NCI-H69 (cell line): ENCODE measurements at regions not wholly inside any gene's neighbourhood (a gene's known extent, or its start where the extent isn't known, plus 50 kb on each side); places are given as distances from the start of the nearest gene placed in this dataset.
"Not testable (repeated sequence)": the region's sequence is repeated elsewhere in the genome, so short reads cannot be mapped to it uniquely, and the experiment has no call there.

Experiments used
- DNase-seq: peaks from one replicate; lab custom pipeline; 2025; lab: John Stamatoyannopoulos, UW

DNA sequence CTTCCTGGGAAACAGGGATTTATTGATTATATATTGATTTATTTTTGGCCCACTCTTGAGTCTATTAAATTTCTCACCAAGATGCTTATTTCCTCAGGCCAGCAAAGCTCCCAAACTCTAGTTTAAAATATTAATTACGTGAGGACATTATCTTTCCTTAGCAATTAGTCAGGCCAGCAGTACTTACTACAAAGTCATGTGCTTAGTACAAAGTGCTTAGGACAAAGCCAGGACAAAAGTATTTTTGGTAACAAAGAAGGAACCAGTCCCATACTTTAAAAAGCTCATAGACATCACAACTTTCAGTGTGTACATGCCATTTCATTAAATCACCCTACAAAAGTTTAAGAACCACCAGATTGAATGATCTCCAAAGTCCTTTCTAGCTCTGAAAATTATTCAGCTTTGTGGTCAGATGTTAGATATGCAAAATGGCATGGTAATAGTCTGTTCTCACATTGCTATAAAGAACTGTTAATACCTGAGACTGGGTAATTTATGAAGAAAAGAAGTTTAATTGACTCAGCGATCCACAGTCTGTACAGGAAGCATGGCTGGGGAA is 94.7 kb upstream of the PWP1 start:
- DNase-seq: no peak

DNA sequence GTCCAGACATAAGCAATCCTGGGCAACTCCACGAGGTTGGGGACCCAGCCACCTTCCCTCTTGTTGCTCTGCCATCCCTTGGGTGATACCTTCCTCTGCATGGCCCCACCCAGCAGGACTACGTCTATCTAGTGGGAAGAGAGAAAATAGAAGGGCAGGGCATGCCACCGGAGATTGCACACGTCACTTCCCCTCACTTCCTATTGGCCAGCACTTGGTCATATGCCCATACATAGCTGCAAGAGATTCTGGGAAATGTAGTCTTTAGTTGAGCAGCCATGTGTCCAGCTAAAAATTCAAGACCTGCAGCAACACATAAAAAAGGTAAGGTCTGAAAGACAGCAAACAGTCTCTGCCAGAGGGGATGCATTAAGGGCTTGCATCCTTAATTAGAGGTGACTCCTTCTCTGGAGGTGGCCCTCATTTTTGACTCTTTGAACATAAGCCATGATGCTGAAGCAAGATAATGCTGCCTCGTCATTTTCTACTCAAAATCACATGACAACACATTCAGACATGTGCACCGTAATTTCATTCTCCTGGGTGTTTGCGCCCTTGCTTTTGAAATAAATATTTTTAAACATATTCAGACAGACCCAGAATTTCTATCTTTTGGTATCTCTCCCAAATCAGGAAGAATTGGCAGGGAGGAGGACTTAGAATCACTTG is 91.8 kb upstream of the PWP1 start:
- DNase-seq: no peak

DNA sequence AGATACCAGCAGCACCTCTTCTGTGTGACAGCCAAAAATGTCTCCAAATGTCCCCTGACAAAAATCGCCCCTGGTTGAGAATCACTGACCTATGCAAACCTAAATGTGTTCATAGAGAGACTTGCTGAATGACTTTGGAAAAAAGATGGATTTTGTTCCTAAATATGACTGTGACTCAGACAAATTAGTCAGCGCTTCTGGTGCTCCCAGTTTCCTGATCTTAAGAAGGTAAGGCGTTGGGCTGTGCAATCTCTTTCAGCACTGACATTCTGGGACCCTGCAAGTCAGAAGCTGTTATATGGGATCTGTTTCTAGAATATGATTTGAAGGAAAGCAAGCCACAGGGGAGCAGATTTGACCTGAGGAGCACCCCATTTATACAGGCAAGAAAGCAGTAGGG is 90.6 kb upstream of the PWP1 start:
- no peak for DNase-seq

DNA sequence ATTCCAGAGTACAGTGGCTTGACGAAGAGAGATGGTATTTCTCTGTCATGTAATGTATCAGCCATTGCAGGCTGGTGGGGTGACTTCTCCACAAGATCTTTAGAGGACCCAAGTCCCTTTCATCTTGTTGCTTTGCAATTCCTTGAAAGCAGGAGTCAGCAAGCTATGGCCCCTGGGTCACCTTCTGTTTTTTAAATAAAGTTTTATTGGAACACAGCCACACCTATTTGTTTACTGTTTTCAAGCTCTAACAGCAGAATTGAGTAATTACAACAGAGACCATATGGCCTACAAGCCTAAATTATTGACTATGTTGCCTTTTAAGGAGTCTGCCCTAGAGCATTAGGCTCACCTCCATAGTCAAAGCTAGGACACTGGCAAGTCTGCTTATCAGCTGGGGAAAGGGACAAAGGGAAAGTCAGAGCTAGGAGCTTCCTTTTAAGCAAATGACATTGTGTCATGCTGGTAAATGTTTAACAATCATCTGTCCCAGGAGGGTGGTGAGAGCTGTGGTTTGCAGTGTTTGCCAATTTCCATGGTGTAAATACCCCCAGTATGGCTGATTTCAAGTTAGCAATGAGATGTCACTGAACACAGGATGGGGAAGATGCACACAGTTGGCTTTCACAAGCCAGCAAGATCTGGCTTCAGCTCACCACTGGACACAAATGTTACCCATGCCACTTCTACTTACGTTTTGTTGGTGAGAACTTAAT is 87.7 kb upstream of the PWP1 start:
- DNase-seq: peak; percentile 36

DNA sequence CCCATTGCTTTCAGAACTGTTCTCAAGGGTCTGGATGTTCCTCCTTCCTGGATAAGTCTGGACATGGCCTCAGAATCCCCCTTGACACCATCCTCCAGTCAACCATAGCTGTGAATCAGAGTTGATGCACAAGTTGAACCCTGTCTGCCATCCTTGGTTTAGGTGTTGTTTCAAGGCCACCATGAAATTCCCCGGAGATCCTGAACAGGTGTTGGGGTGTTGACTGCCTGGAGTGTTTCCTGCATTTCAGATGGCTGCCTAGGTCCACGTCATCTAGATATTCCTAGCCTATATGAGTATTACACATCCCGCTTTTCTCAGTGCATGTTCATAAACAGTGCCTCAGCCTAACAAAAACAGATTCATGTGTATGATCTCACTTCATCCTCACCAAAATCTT is 86.7 kb upstream of the PWP1 start:
- peak; percentile 43 for DNase-seq

DNA sequence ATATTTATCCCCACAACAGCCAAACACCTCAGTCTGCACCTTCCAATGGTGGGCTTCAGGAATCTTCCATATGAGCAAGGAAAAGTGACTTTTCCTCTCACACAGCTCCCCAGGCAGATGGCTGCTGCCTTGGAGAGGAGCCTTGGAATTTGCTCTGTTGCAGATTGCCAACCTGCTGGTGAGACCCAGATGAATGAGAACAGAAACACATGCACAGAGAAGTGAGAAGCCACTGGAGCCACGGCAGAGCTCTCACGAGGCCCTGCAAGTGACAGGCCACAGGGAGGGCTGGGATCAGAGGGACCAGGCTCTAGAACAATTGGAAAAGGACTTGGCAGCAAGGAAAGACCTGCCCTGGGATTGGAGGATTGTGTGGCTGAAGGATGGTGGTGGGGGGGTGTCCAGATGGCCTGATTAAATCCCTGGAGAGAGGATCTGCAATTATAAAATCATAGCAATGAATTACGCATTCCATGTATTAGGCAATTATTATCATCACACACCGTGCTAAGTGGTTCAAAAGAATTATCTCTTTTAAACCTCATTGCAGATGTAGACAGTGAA is 84.9 kb upstream of the PWP1 start:
- DNase-seq: peak; percentile 79

DNA sequence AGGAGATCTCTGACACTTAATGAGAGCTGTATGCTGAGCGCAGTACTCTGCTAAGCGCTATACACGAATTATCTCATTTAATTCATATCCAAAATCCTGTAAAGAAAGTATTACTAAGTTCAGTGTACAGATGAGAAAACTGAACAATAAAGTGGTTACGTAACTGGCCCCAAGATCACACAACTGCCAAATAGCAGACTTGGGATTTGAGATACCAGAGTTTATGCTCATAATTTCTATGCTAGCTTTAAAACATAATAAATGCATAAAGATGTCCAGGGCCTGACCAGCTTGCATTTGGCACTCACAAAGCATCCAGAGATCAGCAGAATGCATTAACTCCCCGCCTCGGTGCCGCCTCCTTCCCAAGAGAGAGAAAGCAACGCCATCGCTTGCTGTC is 83.2 kb upstream of the PWP1 start:
- no peak for DNase-seq

DNA sequence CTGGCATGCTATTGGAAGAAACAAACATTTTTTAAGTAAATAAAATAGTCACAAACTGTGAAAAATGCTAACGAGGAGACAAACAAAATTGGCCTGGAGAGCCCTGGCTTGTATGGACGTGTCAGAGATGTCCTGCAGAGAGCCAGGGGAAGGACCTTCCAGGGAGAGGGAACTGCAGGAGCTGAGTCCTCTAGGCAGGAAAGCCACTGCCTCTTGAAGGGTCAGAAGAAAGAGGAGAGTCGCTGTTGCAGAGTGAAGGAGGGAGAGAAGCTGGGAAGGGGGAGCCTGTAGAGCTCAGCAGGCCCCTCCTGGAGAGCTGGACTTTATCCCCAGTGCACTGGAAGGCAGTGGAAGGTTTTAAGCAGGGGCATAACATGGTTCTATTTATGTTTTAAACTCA is 80.3 kb upstream of the PWP1 start:
- DNase-seq: peak; percentile 79

DNA sequence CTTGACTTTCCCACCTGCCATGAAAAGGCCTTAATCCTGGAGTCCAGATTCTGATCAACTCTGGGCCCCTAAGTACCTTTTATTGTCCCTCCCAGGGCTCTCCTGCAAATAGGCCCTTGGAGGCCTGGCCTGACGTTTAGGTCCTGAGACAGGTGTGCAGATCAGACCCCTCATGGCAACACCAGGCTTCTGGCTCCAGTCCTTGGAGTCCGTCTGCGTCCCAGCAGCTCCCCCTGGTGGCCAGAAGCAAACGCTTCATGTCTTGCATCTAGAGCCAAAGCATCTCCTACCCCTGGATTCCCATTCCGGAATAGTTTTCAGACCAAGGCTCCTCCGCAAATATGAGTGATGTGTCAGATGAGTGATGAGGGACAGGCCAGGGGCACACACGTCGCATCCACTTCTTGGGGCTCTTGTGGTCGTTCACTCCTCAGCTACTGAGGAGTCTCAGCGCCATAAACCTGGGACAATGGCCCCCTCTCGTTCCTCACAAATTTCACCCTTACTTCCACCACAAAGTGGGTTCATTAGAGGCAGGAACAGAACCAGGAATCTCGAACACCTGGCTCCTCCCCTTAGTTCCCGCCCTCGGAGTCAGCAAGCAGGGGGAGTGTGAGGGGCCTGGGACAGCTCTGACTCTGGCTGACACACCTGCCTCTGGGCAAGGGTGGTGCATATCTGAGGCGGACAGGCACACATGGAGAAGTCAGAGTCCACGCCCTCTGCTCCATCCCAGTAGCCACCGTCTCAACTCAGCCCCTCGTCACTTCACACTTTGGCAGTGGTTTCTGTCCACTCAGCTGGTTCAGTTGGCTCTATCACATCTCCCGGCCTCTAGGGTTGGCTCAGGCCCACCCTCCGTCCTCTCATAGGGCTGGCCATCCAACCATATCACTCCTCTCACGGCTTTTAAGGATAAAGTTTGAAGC is 77.9 kb upstream of the PWP1 start:
- DNase-seq: peak; percentile 92

DNA sequence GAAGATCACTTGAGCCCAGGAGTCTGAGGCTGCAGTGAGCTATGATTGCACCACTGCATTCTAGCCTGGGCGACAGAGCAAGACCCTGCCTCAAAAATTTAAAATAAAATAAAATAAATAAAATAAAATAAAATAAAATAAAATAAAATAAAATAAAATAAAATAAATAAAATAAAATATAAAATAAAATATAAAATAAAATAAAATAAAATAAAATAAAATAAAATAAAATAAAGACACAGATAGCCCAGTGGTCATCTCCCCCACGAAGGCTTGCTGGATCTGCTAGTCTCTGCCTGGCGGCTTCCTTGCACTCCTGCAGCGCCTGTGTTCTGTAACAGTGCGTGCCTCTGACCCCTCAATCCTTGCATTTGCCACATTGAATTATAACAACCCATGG is 76.8 kb upstream of the PWP1 start:
- not testable (repeated sequence) for DNase-seq

DNA sequence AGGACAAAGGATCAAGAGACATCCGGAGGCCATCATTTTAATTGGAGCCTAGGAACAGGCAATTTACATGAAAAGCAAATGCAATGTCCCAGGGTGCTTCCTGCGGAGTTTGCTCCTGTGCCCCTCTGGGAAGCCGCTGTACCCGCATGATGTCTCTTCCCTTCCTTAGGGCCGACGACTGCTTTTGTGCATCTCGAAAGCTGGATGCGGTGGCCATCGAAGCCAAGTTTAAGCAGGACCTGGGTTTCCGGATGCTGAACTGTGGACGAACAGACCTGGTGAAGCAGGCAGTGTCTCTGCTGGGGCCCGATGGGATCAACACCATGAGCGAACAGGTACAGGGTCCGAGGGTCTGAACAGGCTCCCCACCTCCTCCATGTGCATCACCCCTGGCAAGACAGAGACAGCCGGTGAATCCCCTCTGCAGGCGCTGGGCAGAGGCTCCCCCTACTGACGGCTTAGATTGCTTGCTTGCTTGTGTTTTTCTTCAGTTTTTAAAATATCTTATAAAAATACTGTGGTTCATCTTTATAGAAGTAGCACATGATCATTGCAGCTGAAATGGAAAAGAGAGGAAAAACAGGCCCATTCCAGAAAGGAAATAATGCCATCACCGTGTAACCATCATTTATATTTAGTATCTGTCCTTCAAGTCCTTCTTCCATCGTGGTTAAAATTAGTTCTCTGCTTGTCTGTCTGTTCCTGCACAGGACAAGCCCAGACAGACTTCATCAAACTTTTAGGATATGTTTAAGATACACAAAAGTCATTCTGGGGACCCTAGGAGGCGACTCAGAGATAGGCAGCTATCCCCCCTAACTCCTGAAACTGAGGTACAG is 75.4 kb upstream of the PWP1 start:
- peak; percentile 86 for DNase-seq

DNA sequence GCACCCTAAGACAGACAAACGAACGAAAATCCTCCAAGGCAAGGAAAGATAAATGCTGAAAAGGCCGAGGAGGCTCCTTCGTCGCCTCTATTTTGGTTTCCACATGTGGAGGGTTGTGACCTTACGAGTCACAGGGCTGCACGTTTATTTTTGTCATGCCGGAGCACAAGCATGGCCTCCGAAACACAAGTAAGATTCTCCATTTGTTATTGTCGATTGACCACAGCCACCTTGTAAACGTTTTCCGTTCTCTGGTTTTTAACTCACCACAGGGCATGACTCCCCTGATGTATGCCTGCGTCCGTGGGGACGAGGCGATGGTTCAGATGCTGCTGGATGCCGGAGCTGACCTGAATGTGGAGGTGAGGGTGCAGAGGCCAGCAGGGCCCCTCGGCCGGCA is 73.1 kb upstream of the PWP1 start:
- no peak for DNase-seq

DNA sequence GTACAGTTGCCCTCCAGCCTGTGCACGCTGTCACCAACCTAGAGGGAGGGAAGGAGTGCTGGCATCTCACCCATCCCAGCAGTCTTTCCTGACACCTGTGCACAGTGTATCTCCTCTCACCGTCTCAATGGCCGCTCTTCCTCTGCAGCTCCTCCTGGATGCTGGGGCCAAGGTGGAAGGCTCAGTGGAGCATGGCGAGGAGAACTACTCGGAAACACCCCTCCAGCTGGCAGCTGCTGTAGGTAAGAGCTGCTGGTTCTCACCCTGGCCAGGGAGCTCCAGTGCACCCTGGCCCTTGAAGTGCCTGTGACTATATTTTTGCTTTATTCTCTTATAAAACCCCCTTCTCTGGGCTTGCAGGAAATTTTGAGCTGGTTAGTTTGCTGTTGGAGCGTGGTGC is 68.7 kb upstream of the PWP1 start:
- DNase-seq: no peak

DNA sequence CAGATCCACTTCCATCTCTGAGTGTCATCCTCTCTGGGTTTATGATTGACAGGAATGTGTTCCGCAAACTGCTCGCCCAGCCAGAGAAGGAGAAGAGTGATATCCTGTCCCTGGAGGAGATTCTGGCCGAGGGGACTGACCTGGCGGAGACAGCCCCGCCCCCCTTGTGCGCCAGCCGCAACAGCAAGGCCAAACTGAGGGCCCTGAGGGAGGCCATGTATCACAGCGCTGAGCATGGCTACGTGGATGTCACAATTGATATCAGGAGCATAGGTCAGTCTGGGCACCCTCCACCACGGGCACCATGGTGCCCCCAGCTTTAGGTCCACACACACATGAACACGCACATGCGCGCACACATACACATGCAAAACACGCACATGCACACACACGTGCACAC is 67.5 kb upstream of the PWP1 start:
- DNase-seq: no peak

DNA sequence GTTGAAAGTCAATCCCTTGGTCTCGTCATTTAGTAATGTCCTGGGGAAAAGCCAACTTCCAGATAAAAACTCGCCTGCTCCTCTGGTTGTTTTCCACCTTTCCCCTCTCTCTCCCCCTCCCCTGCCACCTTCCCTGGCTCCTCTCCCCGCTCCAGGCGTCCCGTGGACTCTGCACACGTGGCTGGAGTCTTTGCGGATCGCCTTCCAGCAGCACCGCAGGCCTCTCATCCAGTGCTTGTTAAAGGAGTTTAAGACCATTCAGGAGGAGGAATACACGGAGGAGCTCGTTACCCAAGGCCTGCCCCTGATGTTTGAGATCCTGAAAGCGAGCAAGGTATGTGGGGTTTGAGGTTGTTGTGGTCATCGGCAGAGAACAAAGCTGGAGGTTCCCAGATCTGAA is 65.8 kb upstream of the PWP1 start:
- DNase-seq: no peak

DNA sequence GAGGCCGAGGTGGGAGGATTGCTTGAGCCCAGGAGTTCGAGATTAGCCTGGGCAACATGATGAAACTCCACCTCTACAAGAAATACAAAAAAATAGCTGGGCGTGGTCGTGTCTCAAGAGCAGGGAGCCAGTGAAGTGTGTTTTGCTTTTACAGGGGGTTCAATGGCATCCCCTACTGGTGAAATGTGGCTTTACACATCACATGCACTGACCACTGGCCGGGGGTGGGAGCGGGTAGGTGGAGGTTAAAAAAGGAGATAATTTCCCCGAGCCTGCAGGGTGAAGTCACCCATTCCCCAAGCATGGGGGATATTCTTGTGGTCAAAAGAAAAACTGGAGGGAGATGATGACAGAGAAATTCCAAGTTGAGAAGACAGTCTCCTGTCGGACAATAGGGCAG is 63.6 kb upstream of the PWP1 start:
- peak; percentile 77 for DNase-seq

DNA sequence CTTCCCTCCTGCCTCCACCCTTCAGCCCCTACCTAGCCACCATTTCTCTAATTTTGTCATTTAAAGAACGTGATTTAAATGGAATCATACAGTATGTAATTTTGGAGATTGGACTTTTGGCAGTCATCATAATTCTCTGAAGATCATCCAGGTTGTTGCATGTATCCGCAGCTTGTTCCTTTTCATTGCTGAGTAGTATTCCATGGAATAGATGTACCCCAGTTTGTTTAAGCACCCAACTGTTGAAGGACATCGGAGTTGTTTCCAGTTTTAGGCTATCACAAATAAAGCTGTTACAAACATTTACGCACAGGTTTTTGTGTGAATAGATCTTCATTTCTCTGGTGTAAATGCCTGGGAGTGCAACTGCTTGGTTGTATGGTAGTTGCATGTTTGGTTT is 61.1 kb upstream of the PWP1 start:
- DNase-seq: no peak

DNA sequence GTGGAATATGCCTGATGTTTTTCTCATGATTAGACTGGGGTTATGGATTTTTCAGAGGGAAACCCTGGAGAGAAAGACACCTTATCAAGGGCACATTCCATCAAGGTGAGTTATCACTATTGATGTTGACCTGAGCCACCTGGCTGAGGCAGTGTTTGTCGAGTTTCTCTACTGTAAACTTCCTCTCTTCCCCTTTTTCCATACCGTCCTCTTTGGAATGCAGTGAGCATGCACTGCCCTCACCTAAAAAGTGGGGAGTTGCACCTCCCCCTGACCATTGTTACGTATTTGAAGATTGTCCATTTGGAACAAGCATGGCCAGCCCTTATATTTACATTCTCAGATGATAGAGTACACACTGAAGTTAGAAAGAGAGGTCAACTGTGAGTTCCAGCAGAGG is 53.9 kb upstream of the PWP1 start:
- DNase-seq: no peak

DNA sequence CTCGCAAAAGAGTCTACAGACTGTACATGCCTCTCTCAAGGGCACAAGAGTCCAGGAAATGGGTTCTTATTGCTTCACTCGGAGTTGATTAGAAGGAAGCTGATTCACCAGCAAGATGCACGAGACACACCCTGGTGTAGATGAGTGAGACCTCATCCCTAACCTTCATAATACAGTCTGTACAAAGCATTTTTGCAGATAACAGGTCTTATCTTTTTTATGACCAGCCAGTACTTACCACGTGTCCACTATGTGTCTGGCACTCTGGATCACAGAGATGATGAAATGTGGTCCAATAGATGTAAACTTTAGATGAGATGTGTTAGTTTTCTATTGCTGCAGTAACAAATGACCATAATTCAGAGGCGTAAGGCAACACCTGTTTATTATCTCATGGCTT is 53.4 kb upstream of the PWP1 start:
- no peak for DNase-seq

DNA sequence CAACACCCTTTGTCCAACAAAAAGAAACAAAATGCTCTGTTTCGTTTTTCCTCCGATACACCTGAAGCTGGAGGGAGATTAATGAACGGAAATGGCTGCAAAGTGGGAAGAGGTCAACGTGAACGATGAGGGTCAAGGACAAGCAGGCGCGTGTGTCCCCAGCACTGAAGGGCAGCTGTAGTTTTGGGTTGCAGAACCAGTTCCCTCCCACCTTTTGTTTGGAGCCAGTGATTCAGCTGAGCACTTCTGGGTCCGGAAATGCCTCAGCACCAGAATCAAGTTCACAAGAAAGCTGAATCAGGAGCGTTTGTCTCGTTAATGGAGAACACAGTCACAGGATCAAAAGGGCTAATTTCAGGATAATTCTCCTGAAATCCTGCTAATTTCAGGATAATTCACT is 51.1 kb upstream of the PWP1 start:
- peak; percentile 13 for DNase-seq

DNA sequence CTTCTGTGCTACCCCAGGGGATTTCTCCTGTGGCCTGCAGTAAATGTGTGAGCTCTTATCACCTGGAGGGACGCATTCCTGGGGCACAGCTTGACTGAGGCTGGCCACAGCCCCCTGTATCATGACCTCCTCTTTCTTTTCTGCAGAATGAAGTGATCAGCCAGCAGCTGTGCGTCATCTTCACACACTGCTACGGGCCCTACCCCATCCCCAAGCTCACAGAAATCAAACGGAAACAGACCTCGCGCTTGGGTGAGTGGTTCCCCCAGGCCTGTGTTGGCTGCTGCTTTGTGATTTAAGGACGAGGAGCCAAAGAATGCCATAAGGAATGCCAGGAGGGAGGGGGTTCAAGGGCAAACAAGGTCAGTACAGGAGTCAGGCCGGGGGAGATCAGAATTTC is 50.5 kb upstream of the PWP1 start:
- DNase-seq: peak; percentile 32
